ENCODE measurements at regions not wholly inside any gene's neighbourhood (a gene's known extent, or its start where the extent isn't known, plus 50 kb on each side); places are given as distances from the start of the nearest gene placed in this dataset.

- ChIA-PET POLR2A (no interaction called here), CTCF (ENCODE audit: unreplicated experiment) (no interaction called here)
- no peaks in the 10 kb centered on the region for H3K36me3 ChIP-seq (ENCODE audit: insufficient read depth, low read length)
- no peak for DNase-seq (ENCODE audit: low spot score)
- TF ChIP-seq CTCF (conservative IDR thresholded peaks at IDR 0.05; ENCODE audit: low read length) (no peak), EZH2phosphoT487 (IDR thresholded peaks at IDR 0.05; ENCODE audit: borderline replicate concordance, low read depth, low read length) (no peak)
- no peaks in the 10 kb centered on the region for H3K79me2 ChIP-seq (ENCODE audit: insufficient read depth, low read depth, low read length)
- H3K4me3 ChIP-seq (ENCODE audit: low read depth, low read length, poor library complexity, severe bottlenecking), result no peak overlapping the region
- no peak overlapping the region for H2AFZ ChIP-seq (ENCODE audit: low read length)
- no peaks in the 10 kb centered on the region for H3K4me1 ChIP-seq (ENCODE audit: insufficient read depth, low read length, poor library complexity, severe bottlenecking)
- no peaks in the 10 kb centered on the region for H3K9me3 ChIP-seq (ENCODE audit: low read length)
- no peak overlapping the region for H3K27ac ChIP-seq (ENCODE audit: low read depth, low read length, poor library complexity, severe bottlenecking)
- H4K20me1 ChIP-seq (ENCODE audit: insufficient read depth, low read length), result no peaks in the 10 kb centered on the region
- no peaks in the 10 kb centered on the region for H3K9me2 ChIP-seq (ENCODE audit: insufficient read depth, low read length)
- H3K4me2 ChIP-seq (ENCODE audit: low read length), result no peak overlapping the region
- intact Hi-C loops (cut with micrococcal nuclease; ENCODE audit: unreplicated experiment), result no loop called here
- BruUV-seq (replicated peaks), result no TSS peak
Measured at GRCh38 chr14:85169381-85169780, 360.6 kb upstream of the FLRT2 start.

- no peak overlapping the region for H3K27ac ChIP-seq (ENCODE audit: low read depth, low read length, poor library complexity, severe bottlenecking)
- BruUV-seq (replicated peaks), result no TSS peak
- intact Hi-C loops (cut with micrococcal nuclease; ENCODE audit: unreplicated experiment), result no loop called here
Measured at GRCh38 chr14:85172290-85172689, 357.7 kb upstream of the FLRT2 start.

More at GRCh38 chr14:85172290-85172689, 357.7 kb upstream of the FLRT2 start:
- no peak overlapping the region for H3K4me3 ChIP-seq (ENCODE audit: low read depth, low read length, poor library complexity, severe bottlenecking)
- H3K79me2 ChIP-seq (ENCODE audit: insufficient read depth, low read depth, low read length), result no peaks in the 10 kb centered on the region
- no peak overlapping the region for H3K4me2 ChIP-seq (ENCODE audit: low read length)
- no peaks in the 10 kb centered on the region for H3K9me2 ChIP-seq (ENCODE audit: insufficient read depth, low read length)
- H3K9me3 ChIP-seq (ENCODE audit: low read length), result no peaks in the 10 kb centered on the region
- H3K36me3 ChIP-seq (ENCODE audit: insufficient read depth, low read length), result no peaks in the 10 kb centered on the region
- no peaks in the 10 kb centered on the region for H3K4me1 ChIP-seq (ENCODE audit: insufficient read depth, low read length, poor library complexity, severe bottlenecking)
- no peaks in the 10 kb centered on the region for H4K20me1 ChIP-seq (ENCODE audit: insufficient read depth, low read length)
- no peak overlapping the region for H2AFZ ChIP-seq (ENCODE audit: low read length)
- TF ChIP-seq EZH2phosphoT487 (IDR thresholded peaks at IDR 0.05; ENCODE audit: borderline replicate concordance, low read depth, low read length), result no peak
- no peak for TF ChIP-seq CTCF (conservative IDR thresholded peaks at IDR 0.05; ENCODE audit: low read length)
- no peak for DNase-seq (ENCODE audit: low spot score)
- POLR2A ChIA-PET, result no interaction called here
- CTCF ChIA-PET (ENCODE audit: unreplicated experiment), result no interaction called here

Measured in OCI-LY7 (cell line).